Trophoblast cell (in vitro differentiated cells and primary cell): ENCODE measurements at regions not wholly inside any gene's neighbourhood (a gene's known extent, or its start where the extent isn't known, plus 50 kb on each side); places are given as distances from the start of the nearest gene placed in this dataset.

Source experiments
- DNase-seq, 2 donors: peaks; one replicate each; pipeline ENCODE4 v3.0.0-alpha.2; 2016
- H2AFZ ChIP-seq: 2 replicates; pipeline ENCODE4 v1.6.1; 2013; ENCODE audit warnings: low read length, moderate library complexity, mild to moderate bottlenecking; ENCODE audit not compliant: insufficient read depth, poor library complexity
- H2AK5ac ChIP-seq: 2 replicates; pipeline ENCODE4 v1.6.1; 2013; ENCODE audit warnings: mild to moderate bottlenecking, low read length
- H2BK120ac ChIP-seq: 2 replicates; pipeline ENCODE4 v1.6.1; 2013; ENCODE audit warnings: low read length, mild to moderate bottlenecking, moderate library complexity; ENCODE audit not compliant: insufficient read depth, poor library complexity
- H2BK12ac ChIP-seq: 2 replicates; pipeline ENCODE4 v1.6.1; 2013; ENCODE audit warnings: mild to moderate bottlenecking, low read length, moderate library complexity
- H2BK5ac ChIP-seq: 2 replicates; pipeline ENCODE4 v1.6.1; 2013; ENCODE audit warnings: low read length, low read depth, moderate library complexity, mild to moderate bottlenecking; ENCODE audit not compliant: poor library complexity
- H3K14ac ChIP-seq: 2 replicates; pipeline ENCODE4 v1.6.1; 2013; ENCODE audit warnings: mild to moderate bottlenecking, low read length
- H3K18ac ChIP-seq: 2 replicates; pipeline ENCODE4 v1.6.1; 2013; ENCODE audit warnings: mild to moderate bottlenecking, low read length
- H3K23ac ChIP-seq: 2 replicates; pipeline ENCODE4 v1.6.1; 2013; ENCODE audit warnings: low read length
- H3K27ac ChIP-seq: 2 replicates; pipeline ENCODE4 v1.5.1; 2013; ENCODE audit warnings: low read depth, mild to moderate bottlenecking, inconsistent platforms, low read length, moderate library complexity
- H3K27me3 ChIP-seq: 2 replicates; pipeline ENCODE4 v1.6.1; 2013; ENCODE audit warnings: inconsistent platforms, mild to moderate bottlenecking, low read length, moderate library complexity; ENCODE audit not compliant: insufficient read depth
- H3K36me3 ChIP-seq, 2 experiments: 1 replicate in 1 of 2; 2 replicates in 1 of 2; pipeline ENCODE4 v1.6.1; 2013; ENCODE audit warnings: low read length in 2 of 2, mild to moderate bottlenecking in 2 of 2, moderate library complexity in 1 of 2; ENCODE audit not compliant: insufficient read depth in 2 of 2, control insufficient read depth in 1 of 2
- H3K4ac ChIP-seq: 2 replicates; pipeline ENCODE4 v1.6.1; 2013; ENCODE audit warnings: low read depth, mild to moderate bottlenecking, low read length, moderate library complexity
- H3K4me1 ChIP-seq, 2 experiments: 1 replicate in 1 of 2; 2 replicates in 1 of 2; pipeline ENCODE4 v1.6.1; 2013; ENCODE audit warnings: low read length in 2 of 2, mild to moderate bottlenecking in 2 of 2, moderate library complexity in 1 of 2; ENCODE audit not compliant: insufficient read depth in 2 of 2, control insufficient read depth in 1 of 2
- H3K4me2 ChIP-seq: 2 replicates; pipeline ENCODE4 v1.6.1; 2013; ENCODE audit warnings: inconsistent platforms, mild to moderate bottlenecking, low read length, moderate library complexity
- H3K4me3 ChIP-seq: 2 replicates; pipeline ENCODE4 v1.5.1; 2013; ENCODE audit warnings: mild to moderate bottlenecking, low read depth, low read length, inconsistent platforms
- H3K79me1 ChIP-seq: one replicate; pipeline ENCODE4 v1.6.1; 2013; ENCODE audit warnings: low read length
- H3K79me2 ChIP-seq: 2 replicates; pipeline ENCODE4 v1.6.1; 2013; ENCODE audit warnings: low read length, mild to moderate bottlenecking; ENCODE audit not compliant: control insufficient read depth, insufficient read depth, poor library complexity
- H3K9ac ChIP-seq: 2 replicates; pipeline ENCODE4 v1.6.1; 2013; ENCODE audit warnings: mild to moderate bottlenecking, low read length
- H3K9me3 ChIP-seq: 2 replicates; pipeline ENCODE4 v1.6.1; 2013; ENCODE audit warnings: low read depth, mild to moderate bottlenecking, control low read depth, inconsistent platforms, low read length; ENCODE audit not compliant: insufficient read depth
- H4K12ac ChIP-seq: 2 replicates; pipeline ENCODE4 v1.6.1; 2013; ENCODE audit warnings: low read depth, mild to moderate bottlenecking, low read length, moderate library complexity
- H4K8ac ChIP-seq: 2 replicates; pipeline ENCODE4 v1.6.1; 2013; ENCODE audit warnings: low read depth, mild to moderate bottlenecking, low read length, moderate library complexity
- H4K91ac ChIP-seq: one replicate; pipeline ENCODE4 v1.6.1; 2013; ENCODE audit warnings: low read depth, mild to moderate bottlenecking, low read length, moderate library complexity
- WGBS: extraction: QIAGEN DNeasy Blood & Tissue Kit; methylation state at CpG from one replicate; pipeline ENCODE4 v1.1.7; 2013; ENCODE audit warnings: missing lambda C conversion rate; ENCODE audit not compliant: insufficient read length, insufficient coverage; ENCODE audit errors: extremely low coverage; 5-methylcytosine and 5-hydroxymethylcytosine counted together

- Histone ChIP-seq H3K79me1 (no peaks in the 10 kb centered on the region), H3K4ac (no peak overlapping the region)
Measured at GRCh38 chr15:92326236-92326635, 67.4 kb upstream of the ST8SIA2 start.

DNA sequence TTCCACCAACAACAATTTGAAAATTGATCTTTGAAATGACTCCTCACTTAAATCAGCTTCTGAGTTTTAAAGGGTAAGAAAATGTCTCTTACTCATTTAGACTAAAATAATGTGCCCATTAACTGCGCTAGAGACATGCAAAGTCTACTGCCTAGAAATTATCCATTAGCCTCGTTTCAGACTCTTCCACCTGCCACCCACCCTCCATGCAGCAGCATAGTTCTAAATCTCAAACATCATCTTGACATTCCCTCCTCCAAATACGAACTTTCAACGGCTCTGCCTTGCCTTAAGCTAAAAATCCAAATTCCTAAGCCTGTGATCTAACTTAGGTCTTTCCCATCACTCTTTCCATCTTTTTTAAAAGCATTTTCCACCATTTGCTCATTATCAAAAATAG, 66.6 kb upstream of the ST8SIA2 start:
- Histone ChIP-seq H2AK5ac (no peak overlapping the region), H3K4ac (no peak overlapping the region), H2BK120ac (no peak overlapping the region), H3K27me3 (no peaks in the 10 kb centered on the region), H3K9me3 (peaks cover 2% of the 10 kb centered on the region), H3K4me3 (no peak overlapping the region), H2BK12ac (no peak overlapping the region), H4K8ac (no peak overlapping the region), H3K4me2 (no peak overlapping the region), H3K9ac (no peak overlapping the region), H3K36me3 (no peaks in the 10 kb centered on the region), H3K18ac (no peak overlapping the region), H4K91ac (no peak overlapping the region), H3K79me2 (no peaks in the 10 kb centered on the region), H3K27ac (no peak overlapping the region), H4K12ac (no peak overlapping the region), H2BK5ac (no peak overlapping the region), H3K4me1 (no peaks in the 10 kb centered on the region), H3K14ac (no peak overlapping the region), H2AFZ (no peak overlapping the region), H3K79me1 (no peaks in the 10 kb centered on the region), H3K23ac (no peak overlapping the region)
- no CpG with 5 or more reads among the region's 4 CpGs for WGBS
- DNase-seq, result no peak

More at GRCh38 chr15:92326236-92326635, 67.4 kb upstream of the ST8SIA2 start:
- Histone ChIP-seq H2AFZ (no peak overlapping the region), H2BK5ac (no peak overlapping the region), H4K8ac (no peak overlapping the region), H3K18ac (no peak overlapping the region), H4K91ac (no peak overlapping the region), H3K14ac (no peak overlapping the region), H3K27me3 (no peaks in the 10 kb centered on the region), H3K79me2 (no peaks in the 10 kb centered on the region), H3K9me3 (no peaks in the 10 kb centered on the region), H3K36me3 (no peaks in the 10 kb centered on the region), H2AK5ac (no peak overlapping the region), H3K4me1 (no peaks in the 10 kb centered on the region), H3K23ac (no peak overlapping the region), H2BK12ac (no peak overlapping the region), H4K12ac (no peak overlapping the region), H3K27ac (no peak overlapping the region), H3K9ac (no peak overlapping the region), H3K4me3 (no peak overlapping the region), H3K4me2 (no peak overlapping the region), H2BK120ac (no peak overlapping the region)
- WGBS, result no CpG with 5 or more reads among the region's 6 CpGs
- DNase-seq, result no peak

DNA sequence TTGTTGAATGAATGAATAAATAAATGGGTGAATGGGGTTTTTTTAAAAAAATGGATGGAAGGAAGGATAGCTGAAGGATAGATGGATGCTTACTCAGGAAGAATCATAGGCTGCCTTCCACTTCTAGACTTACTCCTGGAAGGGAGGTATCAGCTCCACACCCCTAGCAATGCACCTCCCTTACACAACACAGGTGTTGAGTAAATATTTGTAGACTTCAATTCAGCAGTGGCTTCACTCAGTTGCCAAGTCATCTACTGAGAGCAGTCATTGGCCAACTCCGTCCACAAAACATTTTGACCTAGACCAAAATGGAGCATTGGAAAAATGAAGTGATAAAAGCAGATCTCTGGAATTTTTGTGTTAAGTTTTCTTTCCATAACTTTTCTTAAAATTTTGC, 65.5 kb upstream of the ST8SIA2 start:
- no peak overlapping the region for H2BK12ac ChIP-seq
- no peak overlapping the region for H3K14ac ChIP-seq
- H2BK5ac ChIP-seq, result no peak overlapping the region
- H3K9me3 ChIP-seq, result peaks cover 2% of the 10 kb centered on the region
- H3K79me1 ChIP-seq, result no peaks in the 10 kb centered on the region
- H2AK5ac ChIP-seq, result no peak overlapping the region
- H3K4me2 ChIP-seq, result no peak overlapping the region
- no peak overlapping the region for H2AFZ ChIP-seq
- no peaks in the 10 kb centered on the region for H3K4me1 ChIP-seq
- H3K23ac ChIP-seq, result no peak overlapping the region
- no peak for DNase-seq
- no peak overlapping the region for H4K12ac ChIP-seq
- no peak overlapping the region for H2BK120ac ChIP-seq
- no peaks in the 10 kb centered on the region for H3K27me3 ChIP-seq
- no peak overlapping the region for H3K18ac ChIP-seq
- H4K91ac ChIP-seq, result no peak overlapping the region
- no peak overlapping the region for H3K4ac ChIP-seq
- no peaks in the 10 kb centered on the region for H3K79me2 ChIP-seq
- no peak overlapping the region for H4K8ac ChIP-seq
- H3K9ac ChIP-seq, result no peak overlapping the region
- H3K4me3 ChIP-seq, result no peak overlapping the region
- no peak overlapping the region for H3K27ac ChIP-seq
- H3K36me3 ChIP-seq, result no peaks in the 10 kb centered on the region
- WGBS, result no CpG with 5 or more reads among the region's 1 CpG

- H4K12ac ChIP-seq, result no peak overlapping the region
- H2BK5ac ChIP-seq, result no peak overlapping the region
- WGBS, result no CpG with 5 or more reads among the region's 6 CpGs
- no peaks in the 10 kb centered on the region for H3K36me3 ChIP-seq
- no peak overlapping the region for H2BK120ac ChIP-seq
- peaks cover 7% of the 10 kb centered on the region for H3K9me3 ChIP-seq
- DNase-seq, result no peak
- no peak overlapping the region for H3K18ac ChIP-seq
- no peak overlapping the region for H2BK12ac ChIP-seq
- H2AFZ ChIP-seq, result no peak overlapping the region
- no peak overlapping the region for H4K91ac ChIP-seq
- no peak overlapping the region for H3K4ac ChIP-seq
- H2AK5ac ChIP-seq, result no peak overlapping the region
- no peaks in the 10 kb centered on the region for H3K27me3 ChIP-seq
- H3K4me2 ChIP-seq, result no peak overlapping the region
- H3K4me1 ChIP-seq, result no peaks in the 10 kb centered on the region
- H3K4me3 ChIP-seq, result no peak overlapping the region
- no peaks in the 10 kb centered on the region for H3K79me1 ChIP-seq
- no peak overlapping the region for H3K14ac ChIP-seq
- H3K9ac ChIP-seq, result no peak overlapping the region
- no peaks in the 10 kb centered on the region for H3K79me2 ChIP-seq
- H3K23ac ChIP-seq, result no peak overlapping the region
- no peak overlapping the region for H3K27ac ChIP-seq
- H4K8ac ChIP-seq, result no peak overlapping the region
Measured at GRCh38 chr15:92332125-92332899, 61.4 kb upstream of the ST8SIA2 start.
